ENCODE measurements at regions not wholly inside any gene's neighbourhood (a gene's known extent, or its start where the extent isn't known, plus 50 kb on each side); places are given as distances from the start of the nearest gene placed in this dataset.
A peak's percentile ranks its signal among the peaks of the same experiment; 100 is the strongest.

GRCh38 chr10:88097536-88097935 lies 234.1 kb downstream of the PTEN start:
- TF ChIP-seq POLR2A (IDR thresholded peaks at IDR 0.05; ENCODE audit: extremely low read depth, insufficient read length) (no peak), CTCF (IDR thresholded peaks at IDR 0.05; ENCODE audit: low read depth, low read length) (no peak), MAX (IDR thresholded peaks at IDR 0.05; ENCODE audit: low read depth, low read length) (no peak), MYC (IDR thresholded peaks at IDR 0.05; ENCODE audit: low read depth, low read length) (no peak)
- no peak overlapping the region for H3K4me3 ChIP-seq (ENCODE audit: low read depth, low read length)
- DNase-seq (ENCODE audit: low read depth), result no peak

- TF ChIP-seq MYC (IDR thresholded peaks at IDR 0.05; ENCODE audit: low read depth, low read length) (no peak), MAX (IDR thresholded peaks at IDR 0.05; ENCODE audit: low read depth, low read length) (no peak), POLR2A (IDR thresholded peaks at IDR 0.05; ENCODE audit: extremely low read depth, insufficient read length) (no peak), CTCF (IDR thresholded peaks at IDR 0.05; ENCODE audit: low read depth, low read length) (no peak)
- no peak overlapping the region for H3K4me3 ChIP-seq (ENCODE audit: low read depth, low read length)
- no peak for DNase-seq (ENCODE audit: low read depth)
These were observed 236.9 kb downstream of the PTEN start for GRCh38 chr10:88100281-88100680.

- no peak for DNase-seq (ENCODE audit: low read depth)
- H3K4me3 ChIP-seq (ENCODE audit: low read depth, low read length), result no peak overlapping the region
- no peak for TF ChIP-seq MAX (IDR thresholded peaks at IDR 0.05; ENCODE audit: low read depth, low read length)
- no peak for TF ChIP-seq MYC (IDR thresholded peaks at IDR 0.05; ENCODE audit: low read depth, low read length)
- TF ChIP-seq POLR2A (IDR thresholded peaks at IDR 0.05; ENCODE audit: extremely low read depth, insufficient read length), result no peak
- no peak for TF ChIP-seq CTCF (IDR thresholded peaks at IDR 0.05; ENCODE audit: low read depth, low read length)
These were observed 238.2 kb downstream of the PTEN start for GRCh38 chr10:88101666-88102065.

GRCh38 chr10:88103576-88103975 lies 240.2 kb downstream of the PTEN start:
- no peak for DNase-seq (ENCODE audit: low read depth)
- H3K4me3 ChIP-seq (ENCODE audit: low read depth, low read length), result no peak overlapping the region
- TF ChIP-seq POLR2A (IDR thresholded peaks at IDR 0.05; ENCODE audit: extremely low read depth, insufficient read length), result no peak

GRCh38 chr10:88104223-88104622 lies 240.8 kb downstream of the PTEN start:
- TF ChIP-seq POLR2A (IDR thresholded peaks at IDR 0.05; ENCODE audit: extremely low read depth, insufficient read length) (no peak), CTCF (IDR thresholded peaks at IDR 0.05; ENCODE audit: low read depth, low read length) (no peak), MAX (IDR thresholded peaks at IDR 0.05; ENCODE audit: low read depth, low read length) (no peak), MYC (IDR thresholded peaks at IDR 0.05; ENCODE audit: low read depth, low read length) (no peak)
- H3K4me3 ChIP-seq (ENCODE audit: low read depth, low read length), result no peak overlapping the region
- DNase-seq (ENCODE audit: low read depth), result no peak

- H3K4me3 ChIP-seq (ENCODE audit: low read depth, low read length), result no peak overlapping the region
- peak; percentile 84 for DNase-seq (ENCODE audit: low read depth)
- TF ChIP-seq CTCF (IDR thresholded peaks at IDR 0.05; ENCODE audit: low read depth, low read length) (no peak), MYC (IDR thresholded peaks at IDR 0.05; ENCODE audit: low read depth, low read length) (no peak; the same call in 1 of the 2 replicates), POLR2A (IDR thresholded peaks at IDR 0.05; ENCODE audit: extremely low read depth, insufficient read length) (no peak), MAX (IDR thresholded peaks at IDR 0.05; ENCODE audit: low read depth, low read length) (no peak)
These were observed 242.9 kb downstream of the PTEN start for GRCh38 chr10:88106366-88106765.

Measured in NB4 (cell line).